CD4-positive, alpha-beta T cell treated with Interleukin-21 for 1 hour (primary cell): ENCODE measurements at regions not wholly inside any gene's neighbourhood (a gene's known extent, or its start where the extent isn't known, plus 50 kb on each side); places are given as distances from the start of the nearest gene placed in this dataset.

Experiments
- DNase-seq: peaks from one replicate; pipeline ENCODE4 v3.0.0-alpha.2; 2020

DNA sequence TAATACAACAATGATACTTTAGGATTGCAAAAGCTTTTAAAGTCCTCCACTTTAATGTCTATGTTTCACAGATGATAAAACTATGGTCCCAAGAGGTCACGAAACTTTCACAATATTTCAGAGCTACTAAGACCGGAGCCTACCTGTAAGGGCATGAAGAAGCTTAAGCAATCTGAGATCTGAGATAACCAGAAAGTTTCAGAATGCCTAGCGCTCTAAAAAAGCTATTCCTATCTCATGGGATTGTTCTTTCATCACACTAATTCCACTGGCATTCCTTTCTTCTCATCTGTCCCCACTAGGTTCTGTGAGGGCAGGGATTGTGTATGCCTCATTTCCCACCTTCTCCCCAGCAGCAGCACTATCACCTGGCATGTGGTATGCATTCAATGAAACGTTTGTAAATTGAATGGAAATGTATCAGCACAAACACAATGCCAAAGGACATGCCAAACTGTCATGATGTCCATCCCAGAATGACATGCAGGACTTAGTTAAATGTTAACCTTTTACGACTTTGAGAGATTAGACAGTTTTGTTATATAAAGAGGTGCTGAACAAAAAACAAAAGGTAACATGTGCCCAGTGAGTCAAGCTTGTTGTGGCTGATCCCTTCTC, 104.7 kb upstream of the NR2F2 start:
- no peak for DNase-seq

DNA sequence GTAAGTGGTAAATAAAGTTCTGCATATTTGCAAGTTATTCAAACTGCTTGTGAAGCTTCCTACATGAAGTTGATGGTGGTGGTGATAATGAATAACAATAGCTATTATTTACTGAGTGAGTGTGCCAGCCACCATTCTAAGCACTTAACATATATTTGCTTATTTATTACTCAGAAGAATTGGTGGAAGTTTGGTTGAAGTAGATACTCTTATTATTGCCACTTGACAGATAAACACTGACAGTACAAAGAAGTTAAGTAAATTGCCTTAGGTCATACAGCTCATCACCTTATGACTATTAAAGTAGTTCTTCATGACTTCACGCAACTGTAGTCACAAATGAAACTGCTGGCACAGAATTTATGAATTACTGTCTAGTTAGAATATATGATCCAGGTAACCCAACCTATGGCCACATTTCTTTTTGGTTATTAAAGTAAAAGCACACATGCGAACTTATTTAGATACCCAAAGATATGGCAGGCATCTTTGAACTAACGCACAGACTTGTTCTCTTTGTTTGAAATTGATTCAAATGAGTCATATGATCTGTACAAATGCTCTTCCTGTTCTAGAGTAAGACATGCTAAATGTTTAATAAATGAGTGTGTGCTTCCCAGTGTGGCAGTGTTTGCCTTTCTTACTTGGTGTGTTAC, 99.8 kb upstream of the NR2F2 start:
- DNase-seq = no peak

DNA sequence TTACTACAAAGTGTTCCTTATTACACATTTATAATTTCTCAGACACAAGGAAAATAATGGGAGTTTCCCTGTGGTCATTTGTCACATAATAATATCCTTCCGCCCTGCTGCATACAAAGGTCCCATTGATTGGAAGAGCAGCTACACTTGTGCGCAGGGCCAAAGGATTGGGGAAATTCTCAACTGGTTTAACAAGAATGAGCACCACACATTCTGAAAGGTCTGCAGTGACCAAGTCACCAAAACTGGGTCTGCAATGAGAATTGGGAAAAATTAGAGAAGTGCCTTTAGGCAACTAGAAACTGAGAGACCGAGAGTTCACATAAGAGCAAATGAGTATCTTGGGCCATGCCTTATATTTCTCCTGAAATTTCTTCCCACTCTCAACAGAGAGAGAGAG, 98.2 kb upstream of the NR2F2 start:
- no peak for DNase-seq

DNA sequence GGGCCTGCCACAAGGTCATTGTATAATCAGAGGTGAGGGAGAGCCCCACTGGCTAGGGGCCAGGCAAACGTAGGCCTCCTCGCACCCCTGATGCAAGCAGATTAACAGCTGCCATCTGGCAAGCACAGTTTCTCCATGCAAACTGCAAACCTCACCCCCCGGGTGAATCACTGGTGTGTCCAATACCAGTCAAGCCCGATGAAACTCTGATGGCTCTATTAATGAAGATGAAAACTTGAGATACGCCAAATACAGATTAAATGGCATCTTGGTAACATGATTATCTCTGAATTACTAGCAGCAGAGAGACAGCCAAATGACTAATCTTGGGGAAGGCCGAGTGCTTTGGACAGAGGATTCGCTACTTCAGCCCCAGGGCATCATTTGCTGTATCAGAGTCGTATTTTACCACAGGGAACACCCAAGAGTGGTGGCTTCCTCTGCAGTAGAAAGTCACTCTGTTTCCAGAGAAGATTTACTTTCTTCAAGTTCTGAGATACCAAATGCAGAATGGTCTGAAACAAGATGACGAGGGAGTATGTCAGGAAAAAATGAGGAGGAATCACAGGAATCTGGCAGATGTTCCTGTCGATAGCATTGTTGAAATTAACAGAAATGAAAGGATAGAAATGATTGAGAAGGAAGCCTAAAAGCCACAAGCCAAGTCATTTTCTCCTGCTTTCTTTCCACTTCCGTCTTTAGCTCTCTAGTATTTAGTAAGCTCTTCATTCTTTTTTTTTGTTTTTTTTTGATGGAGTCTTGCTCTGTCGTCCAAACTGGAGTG, 96.2 kb upstream of the NR2F2 start:
- no peak for DNase-seq

DNA sequence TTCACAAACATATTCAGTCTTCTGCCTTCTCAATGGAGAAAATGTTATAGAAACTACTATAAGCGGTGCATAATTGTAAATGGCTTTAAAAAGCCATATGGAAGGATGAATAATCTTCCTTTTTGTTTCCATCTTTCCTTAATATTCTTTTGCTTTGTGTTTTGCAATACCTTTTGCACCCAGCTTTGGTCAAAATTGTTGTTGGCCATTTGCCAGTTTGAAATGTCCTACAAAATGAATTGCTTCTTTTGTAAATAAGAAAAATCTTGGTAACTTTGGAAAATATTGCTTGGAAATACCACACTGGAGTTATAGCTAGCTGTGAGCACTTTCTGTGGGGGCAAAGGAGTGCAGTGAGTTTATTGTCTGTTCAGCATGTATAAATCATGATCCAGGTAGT, 93.5 kb upstream of the NR2F2 start:
- no peak for DNase-seq

DNA sequence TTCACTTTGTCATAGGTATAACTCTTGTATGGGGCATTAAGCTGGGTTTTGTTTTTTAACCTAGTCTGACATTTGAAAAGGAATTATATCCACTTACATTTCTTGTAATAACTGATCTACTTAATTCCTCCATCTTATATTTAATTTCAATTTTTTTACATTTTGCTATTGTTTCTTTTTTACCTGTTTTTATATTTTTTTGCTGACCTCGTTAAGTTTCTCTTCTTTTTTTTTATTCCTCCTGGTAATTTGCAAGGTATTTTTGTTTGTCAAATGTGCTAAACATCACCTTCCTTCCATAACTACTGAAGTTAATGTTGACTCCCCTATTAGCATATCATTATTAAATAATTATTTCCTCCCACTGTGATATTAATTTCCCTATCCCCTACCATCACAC, 87.7 kb upstream of the NR2F2 start:
- no peak for DNase-seq

DNA sequence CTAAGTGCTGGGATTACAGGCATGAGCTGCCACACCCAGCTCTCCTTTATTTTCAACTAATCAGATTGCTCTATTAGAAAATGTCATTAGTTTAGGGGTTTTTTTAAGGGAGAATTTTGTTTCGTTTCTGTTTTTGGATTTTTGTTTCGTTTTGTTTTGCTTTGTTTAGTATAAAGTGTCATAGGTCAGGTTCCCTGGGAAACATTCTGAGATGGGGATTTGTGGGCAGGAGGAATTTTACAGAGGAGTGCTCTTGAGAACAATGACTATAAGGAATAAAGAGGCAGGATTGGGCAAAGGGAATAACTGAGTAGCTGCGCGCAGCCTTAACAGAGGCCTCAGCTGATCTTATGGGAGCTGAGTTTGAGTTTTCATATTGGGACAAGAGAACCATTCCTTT, 86.8 kb upstream of the NR2F2 start:
- DNase-seq = no peak

DNA sequence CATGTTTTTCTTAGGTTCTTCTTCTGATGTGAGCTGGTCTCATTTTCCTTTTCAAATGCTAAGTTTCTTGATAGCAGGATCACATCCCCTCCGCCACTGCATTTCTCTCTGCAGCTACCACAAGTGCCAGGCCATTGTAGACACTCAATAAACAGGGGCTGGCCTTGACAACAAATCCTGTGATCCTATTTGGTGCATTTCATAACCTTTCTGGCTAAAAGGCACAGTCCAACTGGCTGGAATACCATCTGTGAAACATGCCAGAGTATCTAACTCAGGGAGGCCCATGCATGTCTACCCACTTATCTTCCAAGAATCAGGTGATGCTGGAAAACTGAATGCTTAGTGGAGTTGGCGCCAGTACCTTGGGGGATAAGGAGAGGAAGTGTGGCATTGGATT, 85.2 kb upstream of the NR2F2 start:
- DNase-seq = no peak

DNA sequence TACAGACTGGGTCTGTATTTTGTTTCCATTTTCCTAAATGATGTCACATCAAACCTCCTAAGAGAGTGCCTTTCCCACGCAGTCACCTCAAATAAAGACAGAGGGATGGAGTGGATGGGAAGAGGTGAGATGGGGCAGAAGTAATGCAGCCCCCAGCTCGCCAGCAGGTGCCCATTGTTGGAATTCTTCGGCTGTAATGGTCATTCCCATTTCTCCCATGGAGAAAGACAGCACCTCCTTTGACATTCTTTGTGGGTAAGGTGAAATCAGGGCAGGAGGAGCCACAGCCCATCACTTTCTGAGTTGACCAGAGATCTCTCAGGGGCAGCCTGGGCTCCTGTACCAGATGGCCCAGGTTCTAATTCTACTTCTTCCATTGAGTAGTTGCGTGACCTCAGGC, 84.4 kb upstream of the NR2F2 start:
- DNase-seq = no peak

DNA sequence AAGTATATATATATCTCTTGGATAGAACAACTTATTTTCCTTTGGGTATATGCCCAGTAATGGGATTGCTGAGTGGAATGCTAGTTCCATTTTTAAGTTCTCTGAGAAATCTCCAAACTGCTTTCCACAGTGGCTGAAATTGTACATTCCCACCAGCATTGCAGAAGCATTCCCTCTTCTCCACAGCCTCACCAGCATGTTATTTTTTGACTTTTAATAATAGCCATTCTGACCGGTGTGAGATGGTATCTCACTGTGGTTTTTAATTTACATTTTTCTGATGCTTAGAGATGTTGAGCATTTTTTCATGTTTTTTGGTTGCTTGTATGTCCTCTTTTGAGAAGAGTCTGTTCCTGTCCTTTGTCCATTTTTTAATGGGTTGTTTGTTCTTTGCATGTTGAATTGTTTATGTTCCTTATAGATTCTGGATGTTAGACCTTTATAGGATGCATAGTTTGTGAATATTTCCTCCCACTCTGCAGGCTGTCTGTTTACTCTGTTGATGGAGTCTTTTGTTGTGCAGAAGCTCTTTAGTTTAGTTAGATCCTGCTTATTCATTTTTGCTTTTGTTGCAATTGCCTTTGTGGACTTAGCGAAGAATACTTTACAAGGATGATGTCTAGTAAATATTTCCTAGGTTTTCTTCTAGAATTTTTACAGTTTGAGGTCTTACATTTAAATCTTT, 82.7 kb upstream of the NR2F2 start:
- DNase-seq = no peak

DNA sequence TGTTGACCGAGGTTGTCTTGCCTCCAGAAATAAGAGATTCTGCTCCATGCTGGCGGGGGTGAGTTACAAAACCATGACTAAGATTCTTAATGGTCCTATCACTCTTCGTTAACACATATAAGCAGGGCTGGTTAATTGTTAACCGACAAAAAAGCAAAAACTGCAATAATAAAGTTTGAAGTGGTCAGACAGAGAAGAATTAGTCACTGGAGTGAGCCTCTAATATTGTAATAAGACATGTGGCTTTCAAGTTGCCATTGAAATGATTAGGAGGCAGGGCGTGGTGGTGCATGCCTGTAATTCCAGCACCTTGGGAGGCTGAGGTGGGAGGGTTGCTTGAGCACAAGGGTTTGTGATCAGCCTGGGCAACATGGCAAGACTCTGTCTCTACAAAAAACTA, 78.4 kb upstream of the NR2F2 start:
- DNase-seq = no peak

DNA sequence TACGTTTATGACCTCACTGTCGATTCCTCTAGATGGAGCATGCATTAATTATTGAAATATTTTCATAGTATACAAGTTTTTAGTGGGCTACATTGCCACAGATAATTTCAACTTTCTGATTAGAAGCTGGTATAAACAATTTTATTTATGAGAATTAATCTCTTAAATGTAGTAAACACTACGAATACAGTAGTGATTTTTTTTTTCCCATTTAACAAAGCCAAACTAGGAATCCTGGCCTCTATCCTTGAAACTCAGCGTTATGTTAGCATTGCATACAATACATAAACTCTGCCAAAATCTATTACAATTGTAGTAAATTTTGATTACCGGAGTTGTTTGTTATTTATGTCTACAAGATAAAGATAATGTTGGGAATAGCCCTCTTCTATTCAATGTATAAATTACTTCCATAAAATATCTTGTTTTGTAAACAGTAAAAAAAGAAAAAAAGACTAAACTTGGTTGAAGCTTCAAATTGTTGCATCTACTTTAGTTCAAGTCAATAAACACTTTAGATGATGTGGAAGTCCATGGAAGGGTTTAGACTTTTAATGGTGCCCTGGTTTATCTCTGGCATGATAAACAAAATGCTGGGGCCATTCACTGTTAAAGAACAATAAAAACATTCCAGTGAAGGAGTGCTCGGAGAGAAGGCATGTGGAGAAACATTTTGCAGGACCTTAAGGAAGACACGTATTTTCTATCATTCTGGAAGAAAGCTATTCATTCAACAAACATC, 77.3 kb upstream of the NR2F2 start:
- DNase-seq = no peak

DNA sequence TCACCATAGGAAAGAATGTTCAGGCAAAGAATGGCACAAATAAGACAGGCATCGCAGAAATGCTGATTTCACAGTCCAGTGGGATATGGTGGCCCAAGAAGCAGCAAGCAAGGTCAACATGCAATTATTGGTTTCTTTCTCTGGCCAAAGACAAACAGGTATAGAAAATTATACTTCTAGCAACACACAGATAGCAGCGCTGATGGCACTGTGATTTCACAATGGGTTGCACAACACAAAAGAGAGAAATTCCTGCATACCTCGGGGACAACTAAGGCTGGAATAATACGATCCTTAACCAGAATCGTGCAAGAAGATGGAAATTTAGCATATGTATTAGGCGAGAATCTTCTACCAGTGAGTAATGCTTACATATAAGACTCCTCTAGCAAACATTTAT, 76.3 kb upstream of the NR2F2 start:
- no peak for DNase-seq

DNA sequence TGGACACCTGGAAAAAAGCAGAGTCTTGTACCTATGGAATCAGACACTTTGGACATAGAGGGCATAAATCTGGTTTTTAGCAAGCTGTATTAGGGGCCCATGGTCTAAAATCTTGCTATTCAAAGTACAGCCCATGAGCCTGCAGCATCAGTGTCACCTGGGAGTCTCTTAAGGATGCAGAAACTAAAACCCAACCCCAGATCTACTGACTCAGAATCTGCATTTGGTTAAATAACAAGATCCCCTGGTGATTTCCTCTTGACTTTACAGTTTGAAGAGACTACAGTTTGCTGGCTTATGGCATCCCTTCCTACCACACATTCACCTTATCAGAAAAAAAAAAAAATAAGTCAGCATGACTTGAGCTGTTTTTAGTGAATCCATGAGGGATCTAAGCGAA, 74.9 kb upstream of the NR2F2 start:
- DNase-seq = no peak

DNA sequence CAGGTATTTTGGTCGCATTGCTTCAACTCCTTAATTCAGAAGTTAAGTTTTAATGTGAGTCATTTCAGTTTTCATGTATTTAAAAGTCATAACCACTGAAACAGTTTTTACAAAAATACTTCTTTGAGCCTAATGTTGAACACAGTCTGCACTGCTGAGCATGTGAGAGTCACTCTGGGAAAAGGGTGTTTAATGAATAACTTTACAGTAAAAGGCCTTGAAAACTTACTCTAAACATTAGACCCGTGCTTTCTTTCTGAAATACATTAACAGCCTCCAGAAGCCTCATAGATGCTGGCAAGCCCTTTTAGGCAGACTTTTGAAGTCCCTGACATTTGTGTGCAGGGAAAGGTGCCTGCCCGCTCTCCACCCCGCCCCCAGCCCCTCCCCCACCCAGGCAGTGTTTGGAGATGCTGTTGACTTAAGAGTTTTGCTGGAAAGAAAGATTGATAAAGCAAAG, 68.9 kb upstream of the NR2F2 start:
- DNase-seq = no peak

DNA sequence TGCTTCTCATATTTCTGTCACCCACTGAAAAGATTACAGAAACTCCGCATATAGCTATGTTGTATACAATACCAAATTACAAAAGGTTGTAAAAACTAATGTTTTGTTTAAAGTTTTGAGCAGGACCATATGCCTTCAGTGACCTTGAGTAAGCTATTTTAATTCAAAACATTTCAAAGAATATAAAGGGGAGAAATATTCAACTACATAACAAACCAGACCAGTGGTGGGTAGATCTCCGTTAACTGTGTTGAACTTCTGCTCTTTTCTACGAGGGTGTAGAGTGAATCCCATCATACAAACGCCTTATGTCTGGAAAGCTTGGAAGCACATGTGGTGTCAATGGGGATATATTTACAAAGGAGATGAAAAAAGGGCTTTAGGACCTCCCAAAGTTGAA, 68.4 kb upstream of the NR2F2 start:
- DNase-seq = no peak

DNA sequence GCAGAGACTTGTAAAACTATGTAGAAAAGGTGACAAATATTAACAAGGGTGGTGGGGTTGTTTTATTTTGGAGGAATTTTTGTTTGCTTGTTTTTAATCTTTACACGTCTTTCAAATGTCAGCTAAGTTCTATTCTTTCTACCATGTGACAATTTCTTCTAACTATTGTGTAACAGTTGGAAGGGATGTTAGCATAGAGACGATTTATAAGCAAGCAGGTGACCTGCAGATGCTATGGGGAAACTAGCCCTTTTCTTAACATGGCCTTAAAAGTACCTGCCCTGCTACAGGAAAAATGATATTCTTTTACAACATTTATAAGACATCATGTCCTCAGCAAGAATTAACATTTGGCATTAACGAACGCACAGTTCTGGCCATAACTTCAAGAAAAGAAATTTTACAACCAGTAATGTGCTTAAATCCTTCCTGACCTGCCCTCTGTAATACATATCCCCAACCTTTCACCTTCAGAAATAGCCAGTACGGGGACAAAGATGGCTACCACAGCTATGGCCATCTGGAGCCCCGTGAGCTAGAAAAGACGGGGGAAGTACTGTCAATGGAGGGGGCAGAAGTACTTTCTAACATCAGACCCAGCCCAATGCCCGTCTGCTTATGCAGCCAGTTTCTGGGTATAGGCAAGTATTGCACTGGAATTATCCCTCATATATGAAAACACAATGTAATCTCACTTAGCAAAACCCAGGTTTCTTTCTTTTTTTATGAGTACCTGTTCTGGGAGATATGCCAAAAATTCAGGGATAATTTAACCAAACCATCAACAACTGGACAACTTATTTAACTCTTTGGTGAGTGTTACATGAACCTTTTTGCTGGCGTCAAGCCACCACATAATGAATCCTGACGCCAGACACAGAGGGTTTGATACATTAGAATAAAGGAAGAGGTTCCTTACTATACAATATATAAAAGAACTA, 67.7 kb upstream of the NR2F2 start:
- no peak for DNase-seq

DNA sequence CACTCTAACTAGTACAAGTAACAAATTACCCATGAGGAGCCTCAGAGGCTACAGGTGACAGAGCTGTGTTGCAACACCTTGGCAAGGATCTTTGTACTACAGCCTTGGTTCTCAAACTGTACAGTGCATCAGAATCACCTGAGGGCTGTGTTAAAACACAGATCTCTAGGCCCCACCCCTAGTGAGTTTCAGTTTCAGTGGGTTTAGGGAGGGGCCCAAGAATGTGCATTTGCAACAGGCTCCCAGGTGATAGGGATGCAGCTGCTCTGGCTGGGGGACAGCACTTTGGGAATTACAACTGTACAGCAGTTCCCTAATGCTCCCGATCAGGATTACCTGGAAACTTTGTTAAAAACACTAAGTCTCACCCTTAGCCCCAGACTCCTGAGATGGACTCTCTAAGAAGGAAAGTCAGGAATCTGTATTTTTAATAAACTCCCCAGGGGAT, 66.1 kb upstream of the NR2F2 start:
- DNase-seq = no peak

DNA sequence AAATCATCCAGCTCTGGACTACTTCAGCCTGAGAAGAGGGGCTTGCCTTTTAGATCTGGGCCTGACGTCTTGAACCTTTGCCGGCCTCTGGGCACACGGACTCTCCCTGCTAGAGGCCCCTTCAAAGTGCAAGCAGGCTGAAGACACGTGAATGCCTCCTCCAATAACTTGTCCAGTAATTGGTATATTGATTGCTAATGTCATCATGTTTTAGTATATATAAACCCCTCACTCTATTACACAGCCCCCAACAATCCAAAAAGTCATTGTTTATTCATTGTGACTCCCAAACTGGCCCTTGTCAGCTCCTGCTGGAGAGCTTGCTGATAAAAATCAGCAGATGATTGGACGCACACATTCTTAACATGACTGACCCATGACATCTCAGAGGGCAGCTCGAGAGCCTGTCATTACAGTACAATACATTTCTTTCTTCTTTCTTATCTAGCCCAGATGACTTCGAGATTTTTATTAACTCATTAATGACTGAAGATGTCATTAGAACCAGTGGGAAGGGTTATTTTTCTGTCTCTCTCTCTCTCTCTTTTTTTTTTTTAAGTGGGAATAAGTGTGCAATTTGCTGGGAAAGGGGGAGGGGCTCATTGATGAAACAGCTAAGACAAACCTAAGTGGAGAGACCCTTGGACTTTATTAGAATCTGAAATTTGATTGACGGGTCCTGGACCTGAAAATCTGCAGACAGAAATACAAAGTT, 65.5 kb upstream of the NR2F2 start:
- DNase-seq = no peak

DNA sequence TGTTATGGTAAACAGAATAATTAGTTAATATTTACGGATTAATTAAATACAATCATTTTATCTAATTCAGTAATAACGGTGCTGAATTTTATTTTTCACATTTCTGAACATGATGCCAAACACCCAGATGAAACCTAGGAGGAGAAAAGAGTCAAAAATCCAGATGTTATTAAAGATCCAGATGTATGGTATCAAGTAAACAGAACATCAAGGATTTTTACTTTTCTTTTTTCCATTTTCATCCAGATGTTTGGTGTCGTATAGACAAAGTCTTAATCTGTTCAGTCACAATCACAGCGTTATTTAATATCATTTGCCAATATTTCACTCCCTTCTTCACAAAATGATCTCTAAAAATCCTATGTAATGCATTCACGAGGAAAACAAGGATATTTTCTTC, 64.0 kb upstream of the NR2F2 start:
- DNase-seq = no peak

DNA sequence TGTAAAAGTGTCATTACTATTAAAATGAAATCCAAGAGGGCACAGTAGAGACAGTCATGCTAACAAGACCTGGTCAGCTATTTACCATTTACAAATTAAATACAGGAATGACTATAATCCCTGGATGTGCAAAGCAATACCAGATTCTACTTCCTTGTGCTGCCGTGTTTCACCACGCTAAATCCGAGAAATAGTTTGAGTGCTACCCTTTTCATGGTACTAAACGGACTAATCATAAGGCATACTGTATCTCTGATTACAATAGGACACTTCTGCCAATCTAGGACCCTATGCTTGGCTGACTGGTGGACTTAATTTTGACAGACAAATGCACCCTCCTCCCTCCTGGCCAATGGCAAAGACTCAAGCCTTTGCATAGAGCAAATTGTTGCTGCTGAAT, 63.0 kb upstream of the NR2F2 start:
- no peak for DNase-seq
